ENCODE measurements at regions not wholly inside any gene's neighbourhood (a gene's known extent, or its start where the extent isn't known, plus 50 kb on each side); places are given as distances from the start of the nearest gene placed in this dataset.
"Not testable (repeated sequence)": the region's sequence is repeated elsewhere in the genome, so short reads cannot be mapped to it uniquely, and the experiment has no call there.

DNA sequence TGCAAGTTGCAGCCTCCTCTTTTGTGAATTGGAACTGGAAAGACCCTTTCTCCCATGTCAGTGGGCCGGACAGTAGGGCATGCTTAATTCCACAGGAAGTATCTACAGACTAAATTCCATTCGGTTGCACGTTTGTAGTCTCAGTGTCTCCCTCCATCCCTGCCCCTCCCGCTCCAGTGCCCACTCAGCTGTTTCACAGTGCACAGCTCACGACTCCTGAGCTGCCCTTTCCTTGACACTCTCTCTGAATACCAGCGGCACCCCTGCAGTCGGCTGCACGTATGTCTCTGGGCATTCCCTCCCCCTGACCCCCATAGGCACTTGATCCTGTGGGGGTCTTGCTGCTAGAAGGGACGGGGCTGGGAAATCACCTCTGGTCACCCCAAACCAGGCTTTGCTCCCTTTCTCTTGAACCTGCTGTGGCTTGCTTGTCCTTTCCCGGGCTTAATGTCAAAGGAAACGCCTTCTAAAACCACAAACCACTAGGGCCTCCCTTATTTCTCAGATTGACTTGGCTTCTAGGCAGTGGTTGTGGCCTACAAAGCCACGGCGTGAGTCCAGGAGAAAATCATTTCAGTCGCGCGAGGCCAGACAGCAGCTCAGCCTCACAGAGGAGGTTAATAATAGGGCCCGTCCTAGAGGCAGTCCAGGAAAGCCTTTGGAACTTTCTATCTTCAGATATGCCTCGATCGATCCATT is 365.3 kb upstream of the PROX1 start:
- DNase-seq (ENCODE audit: low spot score), result no peak
- no peaks in the 10 kb centered on the region for H3K27me3 Mint-ChIP-seq (ENCODE audit: low read depth)

DNA sequence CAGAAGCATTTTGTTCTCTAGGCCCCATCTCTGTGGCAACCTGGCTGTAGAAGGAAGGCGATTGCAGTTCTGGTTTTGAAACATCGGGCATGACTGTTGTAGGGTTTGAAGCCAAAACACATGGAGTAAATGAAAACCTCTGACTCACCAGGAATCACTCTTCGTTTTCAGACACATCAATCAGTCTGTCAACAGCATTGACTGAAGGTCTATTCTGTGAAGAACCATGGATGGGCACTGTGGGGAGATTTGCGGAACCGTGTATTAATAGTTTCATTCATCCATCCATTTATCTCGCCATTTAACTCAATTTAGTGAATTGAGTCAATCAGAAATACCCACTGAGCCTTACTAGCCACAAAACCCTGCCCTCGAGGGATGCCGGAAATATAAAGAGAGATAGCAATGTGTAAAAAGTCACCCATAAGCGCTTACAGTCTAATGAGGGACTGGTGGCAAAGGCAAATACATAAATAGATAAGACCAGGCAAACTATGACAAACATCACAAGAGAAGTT is 364.6 kb upstream of the PROX1 start:
- no peak for DNase-seq (ENCODE audit: low spot score)
- H3K4me3 Mint-ChIP-seq (ENCODE audit: unreplicated experiment), result no peak overlapping the region
- TF ChIP-seq, protein P1, sequence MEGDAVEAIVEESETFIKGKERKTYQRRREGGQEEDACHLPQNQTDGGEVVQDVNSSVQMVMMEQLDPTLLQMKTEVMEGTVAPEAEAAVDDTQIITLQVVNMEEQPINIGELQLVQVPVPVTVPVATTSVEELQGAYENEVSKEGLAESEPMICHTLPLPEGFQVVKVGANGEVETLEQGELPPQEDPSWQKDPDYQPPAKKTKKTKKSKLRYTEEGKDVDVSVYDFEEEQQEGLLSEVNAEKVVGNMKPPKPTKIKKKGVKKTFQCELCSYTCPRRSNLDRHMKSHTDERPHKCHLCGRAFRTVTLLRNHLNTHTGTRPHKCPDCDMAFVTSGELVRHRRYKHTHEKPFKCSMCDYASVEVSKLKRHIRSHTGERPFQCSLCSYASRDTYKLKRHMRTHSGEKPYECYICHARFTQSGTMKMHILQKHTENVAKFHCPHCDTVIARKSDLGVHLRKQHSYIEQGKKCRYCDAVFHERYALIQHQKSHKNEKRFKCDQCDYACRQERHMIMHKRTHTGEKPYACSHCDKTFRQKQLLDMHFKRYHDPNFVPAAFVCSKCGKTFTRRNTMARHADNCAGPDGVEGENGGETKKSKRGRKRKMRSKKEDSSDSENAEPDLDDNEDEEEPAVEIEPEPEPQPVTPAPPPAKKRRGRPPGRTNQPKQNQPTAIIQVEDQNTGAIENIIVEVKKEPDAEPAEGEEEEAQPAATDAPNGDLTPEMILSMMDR (IDR thresholded peaks at IDR 0.05), result no peak
- H3K9me3 Mint-ChIP-seq (ENCODE audit: low read depth), result peaks cover 11% of the 10 kb centered on the region
- H3K36me3 Mint-ChIP-seq (ENCODE audit: low read depth), result no peaks in the 10 kb centered on the region
- no peaks in the 10 kb centered on the region for H3K4me1 Mint-ChIP-seq (ENCODE audit: low read depth)
- H3K27me3 Mint-ChIP-seq (ENCODE audit: low read depth), result no peaks in the 10 kb centered on the region
- no peak overlapping the region for H3K27ac Mint-ChIP-seq (ENCODE audit: unreplicated experiment)

More for the DNA sequence above, 365.3 kb upstream of the PROX1 start:
- H3K4me3 Mint-ChIP-seq (ENCODE audit: unreplicated experiment), result no peak overlapping the region
- no peak overlapping the region for H3K27ac Mint-ChIP-seq (ENCODE audit: unreplicated experiment)
- peaks cover 9% of the 10 kb centered on the region for H3K9me3 Mint-ChIP-seq (ENCODE audit: low read depth)
- TF ChIP-seq, protein P1 (IDR thresholded peaks at IDR 0.05), result no peak
- H3K36me3 Mint-ChIP-seq (ENCODE audit: low read depth), result no peaks in the 10 kb centered on the region
- H3K4me1 Mint-ChIP-seq (ENCODE audit: low read depth), result no peaks in the 10 kb centered on the region

DNA sequence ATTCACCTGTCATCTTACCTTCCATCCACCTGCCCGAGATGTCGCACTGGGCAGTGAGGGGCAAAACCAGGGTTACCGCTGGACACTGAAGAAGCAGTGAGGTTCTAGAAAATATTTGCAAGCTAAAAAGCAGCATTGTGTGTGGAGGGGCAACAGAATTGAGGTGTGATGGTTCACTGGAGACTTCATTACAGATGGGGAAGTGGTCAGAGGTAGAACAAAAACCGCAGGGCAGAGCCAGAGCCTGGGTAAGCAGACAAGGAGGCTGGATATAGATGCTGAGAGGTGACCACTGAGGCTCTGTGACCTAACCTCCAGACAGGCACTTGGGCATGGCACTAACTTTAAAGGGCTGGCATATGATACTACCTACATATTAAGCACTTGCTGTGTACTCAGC is 363.9 kb upstream of the PROX1 start:
- no peak overlapping the region for H3K27ac Mint-ChIP-seq (ENCODE audit: unreplicated experiment)
- no peaks in the 10 kb centered on the region for H3K27me3 Mint-ChIP-seq (ENCODE audit: low read depth)
- H3K4me1 Mint-ChIP-seq (ENCODE audit: low read depth), result no peaks in the 10 kb centered on the region
- DNase-seq (ENCODE audit: low spot score), result no peak
- peaks cover 14% of the 10 kb centered on the region for H3K9me3 Mint-ChIP-seq (ENCODE audit: low read depth)
- H3K4me3 Mint-ChIP-seq (ENCODE audit: unreplicated experiment), result no peak overlapping the region
- TF ChIP-seq, protein P1 (IDR thresholded peaks at IDR 0.05), result no peak
- H3K36me3 Mint-ChIP-seq (ENCODE audit: low read depth), result no peaks in the 10 kb centered on the region

DNA sequence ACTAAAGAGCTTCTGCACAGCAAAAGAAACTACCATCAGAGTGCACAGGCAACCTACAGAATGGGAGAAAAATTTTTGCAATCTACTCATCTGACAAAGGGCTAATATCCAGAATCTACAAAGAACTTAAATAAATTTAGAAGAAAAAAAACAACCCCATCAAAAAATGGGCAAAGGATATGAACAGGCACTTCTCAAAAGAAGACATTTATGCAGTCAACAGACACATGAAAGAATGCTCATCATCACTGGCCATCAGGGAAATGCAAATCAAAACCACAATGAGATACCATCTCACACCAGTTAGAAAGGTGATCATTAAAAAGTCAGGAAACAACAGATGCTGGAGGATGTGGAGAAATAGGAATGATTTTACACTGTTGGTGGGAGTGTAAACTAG is 351.0 kb upstream of the PROX1 start:
- not testable (repeated sequence) for H3K4me3 Mint-ChIP-seq (ENCODE audit: unreplicated experiment); H3K36me3 Mint-ChIP-seq (ENCODE audit: low read depth); H3K4me1 Mint-ChIP-seq (ENCODE audit: low read depth); H3K27ac Mint-ChIP-seq (ENCODE audit: unreplicated experiment); DNase-seq (ENCODE audit: low spot score); H3K27me3 Mint-ChIP-seq (ENCODE audit: low read depth)
- H3K9me3 Mint-ChIP-seq (ENCODE audit: low read depth), result peaks cover 38% of the 10 kb centered on the region

DNA sequence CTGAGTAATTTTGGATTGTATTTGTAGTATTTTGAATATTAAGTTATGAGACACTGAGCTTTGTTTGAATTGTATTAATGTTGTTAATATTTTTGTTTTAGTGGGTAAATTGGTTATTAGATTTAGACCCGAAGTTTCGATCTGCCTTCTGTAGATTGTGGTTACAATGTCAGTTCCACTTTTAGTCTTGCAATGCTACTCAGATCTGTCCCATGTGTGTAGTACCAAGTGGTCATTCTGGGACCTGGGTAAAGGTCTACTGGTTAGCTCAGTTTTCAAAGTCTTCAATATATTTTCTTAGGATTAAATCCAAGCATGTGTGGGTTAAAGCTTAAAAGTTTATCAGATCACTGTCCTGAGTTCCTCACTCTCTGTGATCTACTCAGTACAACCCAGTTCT is 346.5 kb upstream of the PROX1 start:
- H3K36me3 Mint-ChIP-seq (ENCODE audit: low read depth), result no peaks in the 10 kb centered on the region
- no peak for DNase-seq (ENCODE audit: low spot score)
- no peak overlapping the region for H3K4me3 Mint-ChIP-seq (ENCODE audit: unreplicated experiment)
- H3K27ac Mint-ChIP-seq (ENCODE audit: unreplicated experiment), result no peak overlapping the region
- H3K9me3 Mint-ChIP-seq (ENCODE audit: low read depth), result peaks cover 19% of the 10 kb centered on the region
- H3K27me3 Mint-ChIP-seq (ENCODE audit: low read depth), result peaks cover 2% of the 10 kb centered on the region
- TF ChIP-seq, protein P1 (IDR thresholded peaks at IDR 0.05), result no peak
- H3K4me1 Mint-ChIP-seq (ENCODE audit: low read depth), result no peaks in the 10 kb centered on the region

DNA sequence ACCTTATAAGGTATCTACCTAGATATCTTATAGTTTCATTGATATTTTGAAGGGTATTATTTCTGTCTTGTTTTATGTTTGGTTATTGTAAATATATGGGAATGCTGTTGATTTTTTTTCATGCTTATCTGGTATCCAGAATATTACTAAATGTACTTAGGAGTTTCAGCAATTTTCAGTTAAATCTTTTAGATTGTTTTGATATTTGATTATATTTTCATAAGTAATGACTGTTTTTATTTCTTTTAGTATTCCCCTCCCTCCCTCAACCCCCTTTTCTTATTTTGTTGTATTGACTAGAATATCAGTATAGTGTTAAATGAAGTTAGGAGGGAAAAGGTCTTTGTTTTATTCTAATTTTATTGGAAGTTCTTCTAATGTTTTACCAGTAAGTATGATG is 344.4 kb upstream of the PROX1 start:
- TF ChIP-seq, protein P1 (IDR thresholded peaks at IDR 0.05), result no peak
- Mint-ChIP-seq H3K27ac (ENCODE audit: unreplicated experiment) (no peak overlapping the region), H3K27me3 (ENCODE audit: low read depth) (peaks cover 2% of the 10 kb centered on the region), H3K4me1 (ENCODE audit: low read depth) (no peaks in the 10 kb centered on the region), H3K4me3 (ENCODE audit: unreplicated experiment) (no peak overlapping the region), H3K9me3 (ENCODE audit: low read depth) (peaks cover 13% of the 10 kb centered on the region), H3K36me3 (ENCODE audit: low read depth) (no peaks in the 10 kb centered on the region)
- DNase-seq (ENCODE audit: low spot score), result no peak
